ENCODE measurements at regions not wholly inside any gene's neighbourhood (a gene's known extent, or its start where the extent isn't known, plus 50 kb on each side); places are given as distances from the start of the nearest gene placed in this dataset.

- TF ChIP-seq CTCF (IDR thresholded peaks at IDR 0.05) (no peak), POLR2A (IDR thresholded peaks at IDR 0.05) (no peak)
Observed at GRCh38 chr13:110056640-110057039, 250.3 kb downstream of the COL4A1 start.

All from lower leg skin (tissue), 3 donors.